GM19351 (cell line): ENCODE measurements at regions not wholly inside any gene's neighbourhood (a gene's known extent, or its start where the extent isn't known, plus 50 kb on each side); places are given as distances from the start of the nearest gene placed in this dataset.

Experiments used
- ATAC-seq: cut with Tn5 transposase; IDR thresholded peaks from one replicate; pipeline ENCODE4 v1.9.1; 2021; ENCODE audit warnings: mild to moderate bottlenecking, moderate library complexity; ENCODE audit not compliant: unreplicated experiment

- ATAC-seq = no peak
Measured at GRCh38 chr10:57963546-57963945, 304.1 kb downstream of the IPMK start.

- ATAC-seq = no peak
Measured at GRCh38 chr10:57962839-57963238, 304.9 kb downstream of the IPMK start.

GRCh38 chr10:57961487-57961886 is 306.2 kb downstream of the IPMK start:
- ATAC-seq = no peak

- ATAC-seq = no peak
Measured at GRCh38 chr10:57960406-57960805, 307.3 kb downstream of the IPMK start.

- no peak for ATAC-seq
Measured at GRCh38 chr10:57959318-57960006, 308.2 kb downstream of the IPMK start.

- no peak for ATAC-seq
Measured at GRCh38 chr10:57955076-57955475, 312.6 kb downstream of the IPMK start.

- no peak for ATAC-seq
Measured at GRCh38 chr10:57952741-57953140, 315.0 kb downstream of the IPMK start.

GRCh38 chr10:57950442-57950974 is 317.2 kb downstream of the IPMK start:
- ATAC-seq = no peak

GRCh38 chr10:57948796-57949195 is 318.9 kb downstream of the IPMK start:
- ATAC-seq = no peak

- no peak for ATAC-seq
Measured at GRCh38 chr10:57946833-57947232, 320.9 kb downstream of the IPMK start.

GRCh38 chr10:57943701-57944100 is 324.0 kb downstream of the IPMK start:
- no peak for ATAC-seq

- no peak for ATAC-seq
Measured at GRCh38 chr10:57925045-57925444, 342.6 kb downstream of the IPMK start.

- ATAC-seq = no peak
Measured at GRCh38 chr10:57921140-57921539, 346.6 kb downstream of the IPMK start.

- no peak for ATAC-seq
Measured at GRCh38 chr10:57919864-57920263, 347.8 kb downstream of the IPMK start.

- no peak for ATAC-seq
Measured at GRCh38 chr10:57917019-57917418, 350.7 kb downstream of the IPMK start.

GRCh38 chr10:57905861-57906260 is 361.8 kb downstream of the IPMK start:
- ATAC-seq = no peak

GRCh38 chr10:57905010-57905409 is 362.7 kb downstream of the IPMK start:
- no peak for ATAC-seq

GRCh38 chr10:57898231-57898630 is 369.5 kb downstream of the IPMK start:
- no peak for ATAC-seq

GRCh38 chr10:57897611-57898010 is 370.1 kb downstream of the IPMK start:
- no peak for ATAC-seq

GRCh38 chr10:57894361-57894760 is 373.3 kb downstream of the IPMK start:
- ATAC-seq = no peak

- no peak for ATAC-seq
Measured at GRCh38 chr10:57891201-57892006, 376.3 kb downstream of the IPMK start.

- ATAC-seq = no peak
Measured at GRCh38 chr10:57890691-57891090, 377.0 kb downstream of the IPMK start.
